Left renal cortex interstitium (tissue), 4 donors: ENCODE measurements at regions not wholly inside any gene's neighbourhood (a gene's known extent, or its start where the extent isn't known, plus 50 kb on each side); places are given as distances from the start of the nearest gene placed in this dataset.

Source experiments
- DNase-seq, 4 donors: peaks; one replicate each; pipeline ENCODE4 v3.0.0-alpha.2; 2013; ENCODE audit warnings: low read depth in 4 of 4, low spot score in 2 of 4, missing footprints in 1 of 4

- no peak for DNase-seq
These were observed 87.9 kb downstream of the THBS2 start for GRCh38 chr6:169165561-169166300.

GRCh38 chr6:169164986-169165385 is 88.7 kb downstream of the THBS2 start:
- DNase-seq = no peak

- no peak for DNase-seq
These were observed 89.2 kb downstream of the THBS2 start for GRCh38 chr6:169164451-169164850.

GRCh38 chr6:169163411-169163901 is 90.2 kb downstream of the THBS2 start:
- DNase-seq = no peak

- DNase-seq = no peak
These were observed 90.8 kb downstream of the THBS2 start for GRCh38 chr6:169162752-169163407.

GRCh38 chr6:169162249-169162648 is 91.4 kb downstream of the THBS2 start:
- no peak for DNase-seq

GRCh38 chr6:169161572-169162167 is 92.0 kb downstream of the THBS2 start:
- DNase-seq = no peak

- DNase-seq = no peak
These were observed 92.6 kb downstream of the THBS2 start for GRCh38 chr6:169160855-169161560.

GRCh38 chr6:169160091-169160854 is 93.4 kb downstream of the THBS2 start:
- DNase-seq = no peak

- no peak for DNase-seq
These were observed 94.3 kb downstream of the THBS2 start for GRCh38 chr6:169159331-169159730.

- no peak for DNase-seq
These were observed 95.0 kb downstream of the THBS2 start for GRCh38 chr6:169158691-169159090.

GRCh38 chr6:169158174-169158573 is 95.5 kb downstream of the THBS2 start:
- peak in 3 of 4 donors; percentile 48 to 65 (median 61) for DNase-seq

- DNase-seq = no peak
These were observed 96.2 kb downstream of the THBS2 start for GRCh38 chr6:169157197-169158148.

- no peak for DNase-seq
These were observed 96.9 kb downstream of the THBS2 start for GRCh38 chr6:169156793-169157147.

GRCh38 chr6:169156108-169156792 is 97.4 kb downstream of the THBS2 start:
- no peak for DNase-seq

- no peak for DNase-seq
These were observed 98.2 kb downstream of the THBS2 start for GRCh38 chr6:169155481-169155880.

GRCh38 chr6:169153401-169153800 is 100.2 kb downstream of the THBS2 start:
- DNase-seq = no peak

GRCh38 chr6:169146521-169146920 is 107.1 kb downstream of the THBS2 start:
- no peak for DNase-seq
